Tibial nerve (tissue), 4 donors: ENCODE measurements at regions not wholly inside any gene's neighbourhood (a gene's known extent, or its start where the extent isn't known, plus 50 kb on each side); places are given as distances from the start of the nearest gene placed in this dataset.

ENCODE experiments used
- DNase-seq, 2 donors: peaks; one replicate each; pipeline ENCODE4 v3.0.0-alpha.2; 2019; ENCODE audit warnings: low spot score in 2 of 2
- H3K27ac ChIP-seq, 4 donors: fragments of 200-600 bp; sonication (generic) in 3 of 4; one replicate each; pipeline ENCODE4 v1.5.1; 2017 to 2019; ENCODE audit warnings: mild to moderate bottlenecking in 1 of 4
- H3K27me3 ChIP-seq, 2 donors: fragments of 200-600 bp; sonication (generic) in 1 of 2; one replicate each; pipeline versions ENCODE4 v1.5.1 to v1.6.0; 2017 to 2019
- H3K36me3 ChIP-seq, 3 donors: fragments of 200-600 bp; sonication (generic); one replicate each; pipeline ENCODE4 v1.5.1; 2018 to 2019
- H3K4me1 ChIP-seq, 4 donors: fragments of 200-600 bp; sonication (generic) in 3 of 4; one replicate each; pipeline ENCODE4 v1.5.1; 2017 to 2019
- H3K4me3 ChIP-seq, 4 donors: fragments of 200-600 bp; sonication (generic) in 3 of 4; one replicate each; pipeline ENCODE4 v1.5.1; 2017 to 2019; ENCODE audit warnings: mild to moderate bottlenecking in 1 of 4, moderate library complexity in 1 of 4
- H3K9me3 ChIP-seq, 4 donors: fragments of 200-600 bp; sonication (generic) in 3 of 4; one replicate each; pipeline ENCODE4 v1.5.1; 2017 to 2019
- CTCF ChIP-seq, 5 experiments: fragments of 200-600 bp in 3 of 5; fragments of 450-650 bp in 2 of 5; sonication (generic) in 3 of 5; IDR thresholded peaks; one replicate each; pipeline ENCODE4 v1.5.1; 2016 to 2019; ENCODE audit warnings: antibody characterized with exemption in 5 of 5, mild to moderate bottlenecking in 3 of 5, moderate library complexity in 2 of 5
- EP300 ChIP-seq, 2 donors: sonication (generic); formaldehyde crosslinking; IDR thresholded peaks; one replicate each; pipeline ENCODE4 v1.6.1; 2017; ENCODE audit warnings: antibody characterized with exemption in 2 of 2, mild to moderate bottlenecking in 1 of 2
- POLR2A ChIP-seq, 2 donors: fragments of 450-650 bp; IDR thresholded peaks; one replicate each; pipeline ENCODE4 v1.6.1; 2017; ENCODE audit warnings: antibody characterized with exemption in 2 of 2, mild to moderate bottlenecking in 2 of 2, moderate library complexity in 2 of 2
- WGBS, 2 donors: methylation state at CpG; one replicate each; pipeline ENCODE4 v1.1.5; 2018; 5-methylcytosine and 5-hydroxymethylcytosine counted together

DNA sequence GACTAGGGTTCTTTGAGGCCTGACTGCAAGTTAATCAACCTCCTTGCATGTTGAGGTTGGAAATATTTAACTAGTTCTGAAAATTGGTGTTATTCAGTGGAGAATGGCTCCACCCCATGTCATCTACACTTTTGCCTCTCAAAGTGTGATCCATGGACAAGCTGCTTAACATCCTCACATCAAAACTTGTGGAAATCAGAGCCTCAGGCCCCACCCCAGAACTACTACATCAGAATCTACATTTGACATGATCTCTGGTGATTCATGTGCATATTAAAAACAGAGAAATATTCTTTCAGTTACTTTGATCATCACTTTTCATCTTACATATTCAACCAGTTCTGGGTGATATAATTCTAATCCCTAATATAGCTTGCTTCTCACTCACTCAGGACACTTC, 632.9 kb downstream of the ARL4A start:
- H3K27ac ChIP-seq = no peak overlapping the region
- H3K27me3 ChIP-seq = no peaks in the 10 kb centered on the region
- H3K36me3 ChIP-seq = no peaks in the 10 kb centered on the region
- H3K4me3 ChIP-seq = no peak overlapping the region
- DNase-seq = no peak
- TF ChIP-seq CTCF (IDR thresholded peaks at IDR 0.05) = no peak
- TF ChIP-seq EP300 (IDR thresholded peaks at IDR 0.05) = no peak
- no peak for TF ChIP-seq POLR2A (IDR thresholded peaks at IDR 0.05)
- H3K9me3 ChIP-seq = no peaks in the 10 kb centered on the region
- H3K4me1 ChIP-seq = peaks cover 0 to 3% (median 0%) of the 10 kb centered on the region in 4 donors

DNA sequence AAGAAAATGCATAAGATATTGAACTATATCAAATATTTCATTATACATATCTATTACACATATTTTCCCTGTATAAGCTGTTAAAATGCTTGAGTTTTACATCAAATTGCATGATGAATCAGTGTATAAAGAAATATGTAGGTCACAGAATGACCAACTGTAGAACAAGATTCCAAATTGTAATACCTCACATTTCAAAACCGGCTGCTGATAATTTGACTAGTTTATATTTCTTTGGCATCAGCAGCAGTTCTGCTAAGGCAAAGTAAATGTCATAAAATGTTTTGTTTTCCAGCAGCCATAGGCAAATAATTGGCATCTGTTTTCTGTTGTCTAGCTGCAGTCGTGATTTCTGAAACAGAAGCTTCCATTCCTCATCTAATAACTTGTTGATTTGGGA, 633.9 kb downstream of the ARL4A start:
- TF ChIP-seq CTCF (IDR thresholded peaks at IDR 0.05) = no peak
- no peak for TF ChIP-seq EP300 (IDR thresholded peaks at IDR 0.05)
- no peak for TF ChIP-seq POLR2A (IDR thresholded peaks at IDR 0.05)
- Histone ChIP-seq H3K27ac (no peak overlapping the region), H3K36me3 (no peaks in the 10 kb centered on the region), H3K9me3 (no peaks in the 10 kb centered on the region), H3K4me3 (no peak overlapping the region), H3K4me1 (peaks cover 0 to 3% (median 0%) of the 10 kb centered on the region in 4 donors), H3K27me3 (no peaks in the 10 kb centered on the region)
- DNase-seq = no peak
- WGBS, 2 donors = 7 to 16% methylated on average over 2 of the region's 2 CpGs

DNA sequence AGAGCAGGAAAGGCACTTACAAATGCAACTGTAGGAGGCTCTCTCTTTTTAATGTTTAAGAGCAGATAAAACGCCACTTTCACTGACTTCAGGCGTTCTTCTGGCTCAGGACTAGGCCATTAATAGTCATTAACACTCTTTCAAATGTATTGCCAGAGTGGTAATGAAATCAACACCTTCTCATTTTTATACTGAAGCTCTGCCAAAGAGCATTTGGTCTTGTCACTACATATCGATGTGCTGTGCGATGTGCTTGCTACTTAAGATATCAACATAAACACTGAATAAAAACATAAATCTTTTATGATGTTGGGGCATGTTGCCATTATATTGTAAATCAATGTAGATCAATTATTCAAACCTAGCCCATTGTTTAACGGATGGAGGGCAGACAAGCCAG, 634.7 kb downstream of the ARL4A start:
- 44 to 62% methylated on average over 5 of the region's 5 CpGs for WGBS, 2 donors

GRCh38 chr7:13327669-13328068, 640.2 kb downstream of the ARL4A start:
- H3K4me3 ChIP-seq = no peak overlapping the region
- H3K27me3 ChIP-seq = no peaks in the 10 kb centered on the region
- WGBS, 2 donors = 50 to 68% methylated on average over 1 of the region's 1 CpG
- TF ChIP-seq CTCF (IDR thresholded peaks at IDR 0.05) (no peak), POLR2A (IDR thresholded peaks at IDR 0.05) (no peak), EP300 (IDR thresholded peaks at IDR 0.05) (no peak)
- H3K4me1 ChIP-seq = no peaks in the 10 kb centered on the region
- no peaks in the 10 kb centered on the region for H3K36me3 ChIP-seq
- no peak overlapping the region for H3K27ac ChIP-seq
- peaks cover 0 to 3% (median 0%) of the 10 kb centered on the region in 4 donors for H3K9me3 ChIP-seq
- DNase-seq = no peak

More for the DNA sequence above, 634.7 kb downstream of the ARL4A start:
- Histone ChIP-seq H3K27ac (no peak overlapping the region), H3K27me3 (no peaks in the 10 kb centered on the region), H3K9me3 (peaks cover 0 to 3% (median 0%) of the 10 kb centered on the region in 4 donors), H3K4me1 (peaks cover 0 to 3% (median 0%) of the 10 kb centered on the region in 4 donors), H3K36me3 (no peaks in the 10 kb centered on the region), H3K4me3 (no peak overlapping the region)
- TF ChIP-seq CTCF (IDR thresholded peaks at IDR 0.05) (no peak), EP300 (IDR thresholded peaks at IDR 0.05) (no peak), POLR2A (IDR thresholded peaks at IDR 0.05) (no peak)
- DNase-seq = no peak

DNA sequence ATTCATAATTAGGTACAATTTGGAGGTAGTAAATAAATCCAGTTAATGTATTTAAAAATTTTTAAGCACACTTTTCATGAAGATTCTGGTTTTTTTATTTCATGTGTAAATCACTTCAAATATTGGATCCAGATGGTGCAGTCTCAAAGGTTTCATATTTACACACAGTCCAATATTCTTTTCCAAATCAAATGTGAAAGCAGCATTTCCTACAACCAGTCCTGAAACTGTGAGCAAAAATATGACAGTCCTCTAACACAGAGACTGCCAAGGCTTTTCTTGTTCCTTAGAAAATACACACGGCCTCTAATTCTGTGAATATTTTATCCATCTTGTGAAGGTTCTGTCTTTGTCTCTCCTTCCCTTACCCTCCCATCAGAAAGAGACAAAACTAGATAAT, 645.9 kb downstream of the ARL4A start:
- no peak for DNase-seq
- WGBS, 2 donors = 40 to 44% methylated on average over 1 of the region's 1 CpG
- Histone ChIP-seq H3K4me1 (no peaks in the 10 kb centered on the region), H3K9me3 (no peaks in the 10 kb centered on the region), H3K36me3 (no peaks in the 10 kb centered on the region), H3K27me3 (no peaks in the 10 kb centered on the region), H3K27ac (no peak overlapping the region), H3K4me3 (no peak overlapping the region)
- TF ChIP-seq CTCF (IDR thresholded peaks at IDR 0.05) (no peak), POLR2A (IDR thresholded peaks at IDR 0.05) (no peak), EP300 (IDR thresholded peaks at IDR 0.05) (no peak)
